HepG2 (cell line): ENCODE measurements at regions not wholly inside any gene's neighbourhood (a gene's known extent, or its start where the extent isn't known, plus 50 kb on each side); places are given as distances from the start of the nearest gene placed in this dataset.

ENCODE experiments used
- ATAC-seq: fragments of 200-7000 bp; cut with Tn5 transposase; 3 replicates; pipeline ENCODE4 v1.9.1; 2020; ENCODE audit warnings: mild to moderate bottlenecking, moderate library complexity
- BruUV-seq: library from RNA; stranded (reverse); fragments of 400-500 nt; replicated peaks from 2 replicates; lab custom pipeline; 2021; lab: Mats Ljungman, UMichigan
- CTCF ChIA-PET: fragments of 300-600 bp; formaldehyde crosslinking; extraction: SDS; loops from one replicate; lab custom pipeline; 2021; ENCODE audit warnings: low total read pairs, inconsistent platforms, low intra/inter-chr PET ratio; lab: Yijun Ruan, JAX
- POLR2A ChIA-PET: fragments of 350-600 bp; sonication (Branson Sonifier 250); formaldehyde crosslinking; loops from one replicate; lab custom pipeline; 2020; ENCODE audit warnings: antibody characterized with exemption, inconsistent platforms; lab: Yijun Ruan, JAX
- DNase-seq: peaks from one replicate; pipeline ENCODE4 v3.0.0-alpha.2; 2015; ENCODE audit warnings: low spot score
- FAIRE-seq: peaks from 3 replicates; lab custom pipeline; 2011; peaks lifted over from hg19 to GRCh38; lab: Jason Lieb, UNC
- H2AFZ ChIP-seq: one replicate; pipeline ENCODE4 v1.6.1; 2011; ENCODE audit warnings: low read length, inconsistent platforms
- H3K27ac ChIP-seq: fragments of 300-600 bp; 3 replicates; pipeline ENCODE4 v1.8.0; 2011; ENCODE audit warnings: mixed run types, mild to moderate bottlenecking, mixed read lengths, low read length, inconsistent platforms; ENCODE audit not compliant: insufficient read depth; ENCODE audit errors: extremely low read length
- H3K27me3 ChIP-seq, 2 experiments: fragments of 200-600 bp in 1 of 2; 2 replicates in 1 of 2; 3 replicates in 1 of 2; pipeline versions ENCODE4 v1.6.0 to v1.8.0; 2011; ENCODE audit warnings: low read length in 2 of 2, mild to moderate bottlenecking in 2 of 2, moderate library complexity in 2 of 2, inconsistent platforms in 1 of 2; ENCODE audit not compliant: insufficient read depth in 2 of 2, control insufficient read depth in 1 of 2
- H3K36me3 ChIP-seq, 2 experiments: fragments of 200-600 bp in 1 of 2; replicated peaks in 1 of 2; 2 replicates in 1 of 2; 3 replicates in 1 of 2; pipeline versions ENCODE4 v1.5.1 to v1.8.0; 2011; ENCODE audit warnings: low read length in 2 of 2, inconsistent platforms in 1 of 2; ENCODE audit not compliant: insufficient read depth in 2 of 2, control insufficient read depth in 1 of 2
- H3K4me1 ChIP-seq: 2 replicates; pipeline ENCODE4 v1.5.1; 2012; ENCODE audit warnings: low read length, inconsistent platforms; ENCODE audit not compliant: insufficient read depth
- H3K4me2 ChIP-seq: 2 replicates; pipeline ENCODE4 v1.6.0; 2011; ENCODE audit warnings: low read depth, low read length, inconsistent platforms
- H3K4me3 ChIP-seq, 3 experiments: fragments of 200-600 bp in 1 of 3; sonication (generic), shearing (Covaris generic) in 1 of 3; replicated peaks in 1 of 3; 2 replicates each; pipeline ENCODE4 v1.5.1; 2011 to 2016; ENCODE audit warnings: low read length in 3 of 3, inconsistent platforms in 2 of 3, low read depth in 2 of 3, mild to moderate bottlenecking in 2 of 3, control low read depth in 1 of 3, mixed read lengths in 1 of 3; ENCODE audit not compliant: insufficient read depth in 1 of 3
- H3K79me2 ChIP-seq: one replicate; pipeline ENCODE4 v1.6.1; 2011; ENCODE audit warnings: low read length, inconsistent platforms; ENCODE audit not compliant: insufficient read depth
- H3K9ac ChIP-seq: 2 replicates; pipeline ENCODE4 v1.6.0; 2011; ENCODE audit warnings: mild to moderate bottlenecking, low read depth, low read length, inconsistent platforms; ENCODE audit not compliant: insufficient read depth
- H3K9me3 ChIP-seq: 2 replicates; pipeline ENCODE4 v1.5.1; 2012; ENCODE audit warnings: mild to moderate bottlenecking, low read length
- H4K20me1 ChIP-seq: 2 replicates; pipeline ENCODE4 v1.6.0; 2011; ENCODE audit warnings: inconsistent platforms, mild to moderate bottlenecking, low read length, moderate library complexity; ENCODE audit not compliant: insufficient read depth
- ARNT2 ChIP-seq: sonication (generic); formaldehyde crosslinking; IDR thresholded peaks from 2 replicates; pipeline ENCODE4 v1.8.0; 2022; ENCODE audit warnings: mild to moderate bottlenecking, low read depth, missing genetic modification reagents, moderate library complexity
- CEBPB ChIP-seq: IDR thresholded peaks from 2 replicates; pipeline ENCODE4 v1.6.1; 2011; ENCODE audit warnings: low read depth, low read length, improper control_type of control experiment, borderline replicate concordance
- DNMT1 ChIP-seq: sonication (generic); formaldehyde crosslinking; IDR thresholded peaks from 2 replicates; pipeline ENCODE4 v1.5.1; 2020; ENCODE audit warnings: mild to moderate bottlenecking, missing genetic modification reagents
- IRX3 ChIP-seq: sonication (generic); formaldehyde crosslinking; IDR thresholded peaks from 2 replicates; pipeline ENCODE4 v1.8.1; 2023; ENCODE audit warnings: mild to moderate bottlenecking, low read depth, missing genetic modification reagents, borderline replicate concordance
- KLF12 ChIP-seq: sonication (generic); formaldehyde crosslinking; IDR thresholded peaks from 2 replicates; pipeline ENCODE4 v1.4.0; 2020; ENCODE audit warnings: missing genetic modification reagents, borderline replicate concordance
- NONO ChIP-seq, 2 experiments: fragments of 450-650 bp in 1 of 2; sonication (generic) in 1 of 2; formaldehyde crosslinking in 1 of 2; IDR thresholded peaks in 1 of 2; conservative IDR thresholded peaks in 1 of 2; 2 replicates each; pipeline versions ENCODE4 v1.6.1 to v1.8.0; 2017 to 2022; ENCODE audit warnings: mild to moderate bottlenecking in 1 of 2, missing genetic modification reagents in 1 of 2, moderate library complexity in 1 of 2
- PATZ1 ChIP-seq: sonication (generic); formaldehyde crosslinking; IDR thresholded peaks from 2 replicates; pipeline ENCODE4 v1.4.0; 2020; ENCODE audit warnings: missing genetic modification reagents
- PHF21A ChIP-seq: sonication (generic); formaldehyde crosslinking; IDR thresholded peaks from 2 replicates; pipeline ENCODE4 v1.5.0; 2020; ENCODE audit warnings: mild to moderate bottlenecking, missing genetic modification reagents
- RXRB ChIP-seq: IDR thresholded peaks from 2 replicates; pipeline ENCODE4 v1.6.1; 2016; ENCODE audit warnings: borderline replicate concordance, missing genetic modification reagents, missing compliant biosample characterization
- SETDB1 ChIP-seq: sonication (generic); formaldehyde crosslinking; IDR thresholded peaks from 2 replicates; pipeline ENCODE4 v1.5.1; 2020; ENCODE audit warnings: missing genetic modification reagents, mild to moderate bottlenecking, borderline replicate concordance
- SMAD1 ChIP-seq: sonication (generic); formaldehyde crosslinking; IDR thresholded peaks from 2 replicates; pipeline ENCODE4 v1.4.0; 2020; ENCODE audit warnings: missing genetic modification reagents, low read depth, mild to moderate bottlenecking, borderline replicate concordance
- THAP8 ChIP-seq: sonication (generic); formaldehyde crosslinking; IDR thresholded peaks from 2 replicates; pipeline ENCODE4 v1.5.1; 2020; ENCODE audit warnings: missing genetic modification reagents, mild to moderate bottlenecking, borderline replicate concordance
- ZFP62 ChIP-seq: sonication (generic); formaldehyde crosslinking; IDR thresholded peaks from 2 replicates; pipeline ENCODE4 v1.4.0; 2020; ENCODE audit warnings: missing genetic modification reagents
- ZNF333 ChIP-seq: sonication (generic); formaldehyde crosslinking; IDR thresholded peaks from 2 replicates; pipeline ENCODE4 v1.4.0; 2020; ENCODE audit warnings: mild to moderate bottlenecking, missing genetic modification reagents, borderline replicate concordance
- ZNF460 ChIP-seq: sonication (generic); formaldehyde crosslinking; IDR thresholded peaks from 2 replicates; pipeline ENCODE4 v1.5.1; 2020; ENCODE audit warnings: missing genetic modification reagents, mild to moderate bottlenecking, borderline replicate concordance
- ZNF496 ChIP-seq: sonication (generic); formaldehyde crosslinking; IDR thresholded peaks from 2 replicates; pipeline ENCODE4 v1.8.1; 2023; ENCODE audit warnings: mild to moderate bottlenecking, moderate library complexity, missing genetic modification reagents; ENCODE audit not compliant: insufficient replicate concordance
- ZNF503 ChIP-seq: sonication (generic); formaldehyde crosslinking; IDR thresholded peaks from 2 replicates; pipeline ENCODE4 v1.4.0; 2020; ENCODE audit warnings: missing genetic modification reagents
- ZNF543 ChIP-seq: sonication (generic); formaldehyde crosslinking; IDR thresholded peaks from 2 replicates; pipeline ENCODE4 v1.4.0; 2020; ENCODE audit warnings: mild to moderate bottlenecking, missing genetic modification reagents
- WGBS: methylation state at CpG from one replicate; pipeline ENCODE4 v1.1.6; 2017; ENCODE audit warnings: low lambda C conversion rate; 5-methylcytosine and 5-hydroxymethylcytosine counted together
- in situ Hi-C: cut with HindIII; loops from 2 replicates; pipeline ENCODE4 v1.10.0; 2017; ENCODE audit warnings: low pct_unique_long_range_greater_than_20kb; ENCODE audit not compliant: extremely low pct_ligation_motif_present
- intact Hi-C: fragments of 100-400 bp; cut with micrococcal nuclease; formaldehyde crosslinking; loops from one replicate; pipeline ENCODE4 v1.10.0; 2022; ENCODE audit not compliant: unreplicated experiment

- in situ Hi-C loops (no loop called here), intact Hi-C loops (no loop called here)
- POLR2A ChIA-PET: no interaction called here
- FAIRE-seq: no peak
- H3K9me3 ChIP-seq: peaks cover 8% of the 10 kb centered on the region
- BruUV-seq: no TSS peak
- H3K4me3 ChIP-seq: no peak overlapping the region
- H3K79me2 ChIP-seq: no peaks in the 10 kb centered on the region
- no peak overlapping the region for H3K27ac ChIP-seq
- H2AFZ ChIP-seq: no peak overlapping the region
- 14% methylated on average over 3 of the region's 3 CpGs for WGBS
- H3K4me2 ChIP-seq: no peak overlapping the region
- TF ChIP-seq ZFP62 (CRISPR knock-in tag): no peak
- no peak for TF ChIP-seq KLF12 (CRISPR knock-in tag)
- TF ChIP-seq ZNF503 (CRISPR knock-in tag): no peak
- TF ChIP-seq ZNF543: no peak
- no peak for TF ChIP-seq ZNF333 (CRISPR knock-in tag)
- no peak for TF ChIP-seq RXRB (CRISPR knock-in tag)
- no peak for TF ChIP-seq PHF21A (CRISPR knock-in tag)
- TF ChIP-seq DNMT1 (CRISPR knock-in tag): no peak
- TF ChIP-seq IRX3: no peak
- no peak for TF ChIP-seq NONO (IDR thresholded peaks at IDR 0.05)
- no peak for TF ChIP-seq NONO (CRISPR knock-in tag; conservative IDR thresholded peaks at IDR 0.05)
- TF ChIP-seq SETDB1 (CRISPR knock-in tag): no peak
- TF ChIP-seq ZNF496 (CRISPR knock-in tag): no peak
- TF ChIP-seq ARNT2 (CRISPR knock-in tag): no peak
- TF ChIP-seq PATZ1: no peak
- no peak for TF ChIP-seq CEBPB
- TF ChIP-seq THAP8: no peak
- no peak for TF ChIP-seq ZNF460 (CRISPR knock-in tag)
- no peak for TF ChIP-seq SMAD1
- TF ChIP-seq, all 625 proteins: peak for 0
- H3K27me3 ChIP-seq: peaks cover 0 to 5% of the 10 kb centered on the region in 2 experiments; a peak in 2 of 5 replicates
- H4K20me1 ChIP-seq: no peaks in the 10 kb centered on the region
- DNase-seq (no peak), ATAC-seq (no peak)
- H3K36me3 ChIP-seq: no peaks in the 10 kb centered on the region
- no peaks in the 10 kb centered on the region for H3K4me1 ChIP-seq
- CTCF ChIA-PET: no interaction called here
- H3K9ac ChIP-seq: no peak overlapping the region
Observed at GRCh38 chr1:229786974-229787610, 161.0 kb downstream of the URB2 start.
